HUDEP-2 (cell line): ENCODE measurements at regions not wholly inside any gene's neighbourhood (a gene's known extent, or its start where the extent isn't known, plus 50 kb on each side); places are given as distances from the start of the nearest gene placed in this dataset.

ENCODE experiments used
- DNase-seq, 76 experiments: peaks; one replicate each; lab custom pipeline; 2025; ENCODE audit not compliant: unreplicated experiment in 76 of 76; lab: John Stamatoyannopoulos, UW

GRCh38 chr13:111551204-111551820 lies 230.9 kb downstream of the TEX29 start:
- no peak for DNase-seq

- no peak for DNase-seq
Measured at GRCh38 chr13:111552891-111553655, 232.6 kb downstream of the TEX29 start.

GRCh38 chr13:111554539-111555267 lies 234.3 kb downstream of the TEX29 start:
- no peak for DNase-seq

- no peak for DNase-seq
Measured at GRCh38 chr13:111555268-111555808, 234.9 kb downstream of the TEX29 start.

- no peak for DNase-seq
Measured at GRCh38 chr13:111555903-111556302, 235.5 kb downstream of the TEX29 start.

GRCh38 chr13:111556496-111556895 lies 236.1 kb downstream of the TEX29 start:
- no peak for DNase-seq

- DNase-seq = no peak
Measured at GRCh38 chr13:111557921-111558699, 237.7 kb downstream of the TEX29 start.

- no peak for DNase-seq
Measured at GRCh38 chr13:111558700-111559088, 238.3 kb downstream of the TEX29 start.

- no peak for DNase-seq
Measured at GRCh38 chr13:111559612-111560403, 239.4 kb downstream of the TEX29 start.

- no peak for DNase-seq
Measured at GRCh38 chr13:111561091-111561781, 240.8 kb downstream of the TEX29 start.

- no peak for DNase-seq
Measured at GRCh38 chr13:111562716-111563115, 242.3 kb downstream of the TEX29 start.

GRCh38 chr13:111564606-111565005 lies 244.2 kb downstream of the TEX29 start:
- no peak for DNase-seq

- DNase-seq = no peak
Measured at GRCh38 chr13:111565400-111565799, 245.0 kb downstream of the TEX29 start.

- no peak for DNase-seq
Measured at GRCh38 chr13:111566567-111566966, 246.1 kb downstream of the TEX29 start.

GRCh38 chr13:111567637-111568036 lies 247.2 kb downstream of the TEX29 start:
- DNase-seq = no peak

- DNase-seq = no peak
Measured at GRCh38 chr13:111568290-111568689, 247.8 kb downstream of the TEX29 start.

- no peak for DNase-seq
Measured at GRCh38 chr13:111570911-111571310, 250.5 kb downstream of the TEX29 start.

- no peak for DNase-seq
Measured at GRCh38 chr13:111572956-111573761, 252.7 kb downstream of the TEX29 start.
